ENCODE measurements at regions not wholly inside any gene's neighbourhood (a gene's known extent, or its start where the extent isn't known, plus 50 kb on each side); places are given as distances from the start of the nearest gene placed in this dataset.

GRCh38 chr5:17690473-17690872 lies 56.2 kb downstream of the TAF11L14 start:
- ATAC-seq (no peak), DNase-seq (ENCODE audit: low read depth, low spot score) (no peak)
- Histone ChIP-seq H3K27ac (ENCODE audit: low read length) (no peak overlapping the region), H3K36me3 (ENCODE audit: control insufficient read depth, insufficient read depth, low read length) (no peaks in the 10 kb centered on the region), H3K9me3 (ENCODE audit: control insufficient read depth, insufficient read depth, low read depth, low read length) (no peaks in the 10 kb centered on the region), H3K4me1 (ENCODE audit: control insufficient read depth, insufficient read depth, low read length) (no peaks in the 10 kb centered on the region), H3K4me3 (ENCODE audit: low read depth in 2 of 2, low read length in 2 of 2) (no peak overlapping the region), H3K27me3 (ENCODE audit: control insufficient read depth, insufficient read depth, low read length) (no peaks in the 10 kb centered on the region)
- in situ Hi-C loops (cut with HindIII; ENCODE audit: low pct_unique_long_range_greater_than_20kb, low sequenced_read_pairs) (no loop called here), intact Hi-C loops (cut with micrococcal nuclease; ENCODE audit: unreplicated experiment) (no loop called here)
- ChIA-PET POLR2A (no interaction called here), CTCF (no interaction called here)
- BruUV-seq (replicated peaks) = no TSS peak
- TF ChIP-seq REST (IDR thresholded peaks at IDR 0.05; ENCODE audit: insufficient read depth in 1 of 2, low read depth in 2 of 2, low read length in 1 of 2) (no peak), TCF7L2 (IDR thresholded peaks at IDR 0.05; ENCODE audit: low read depth, low read length) (no peak), SIN3A (IDR thresholded peaks at IDR 0.05; ENCODE audit: borderline replicate concordance, insufficient read depth, low read depth, low read length) (no peak), POLR2AphosphoS5 (IDR thresholded peaks at IDR 0.05; ENCODE audit: low read depth, low read length) (no peak), CTCF (IDR thresholded peaks at IDR 0.05) (no peak)

GRCh38 chr5:17691762-17692161 lies 57.5 kb downstream of the TAF11L14 start:
- no peak overlapping the region for H3K4me3 ChIP-seq (ENCODE audit: low read depth in 2 of 2, low read length in 2 of 2)
- in situ Hi-C loops (cut with HindIII; ENCODE audit: low pct_unique_long_range_greater_than_20kb, low sequenced_read_pairs) (no loop called here), intact Hi-C loops (cut with micrococcal nuclease; ENCODE audit: unreplicated experiment) (no loop called here)
- no peaks in the 10 kb centered on the region for H3K27me3 ChIP-seq (ENCODE audit: control insufficient read depth, insufficient read depth, low read length)
- ChIA-PET POLR2A (no interaction called here), CTCF (no interaction called here)
- no peaks in the 10 kb centered on the region for H3K36me3 ChIP-seq (ENCODE audit: control insufficient read depth, insufficient read depth, low read length)
- BruUV-seq (replicated peaks) = no TSS peak
- ATAC-seq = no peak
- no peaks in the 10 kb centered on the region for H3K4me1 ChIP-seq (ENCODE audit: control insufficient read depth, insufficient read depth, low read length)
- DNase-seq (ENCODE audit: low read depth, low spot score) = no peak
- H3K9me3 ChIP-seq (ENCODE audit: control insufficient read depth, insufficient read depth, low read depth, low read length) = no peaks in the 10 kb centered on the region
- TF ChIP-seq CTCF (IDR thresholded peaks at IDR 0.05) (no peak), TCF7L2 (IDR thresholded peaks at IDR 0.05; ENCODE audit: low read depth, low read length) (no peak), SIN3A (IDR thresholded peaks at IDR 0.05; ENCODE audit: borderline replicate concordance, insufficient read depth, low read depth, low read length) (no peak), REST (IDR thresholded peaks at IDR 0.05; ENCODE audit: insufficient read depth in 1 of 2, low read depth in 2 of 2, low read length in 1 of 2) (no peak), POLR2AphosphoS5 (IDR thresholded peaks at IDR 0.05; ENCODE audit: low read depth, low read length) (no peak)
- H3K27ac ChIP-seq (ENCODE audit: low read length) = no peak overlapping the region
